ENCODE measurements at regions not wholly inside any gene's neighbourhood (a gene's known extent, or its start where the extent isn't known, plus 50 kb on each side); places are given as distances from the start of the nearest gene placed in this dataset.

GRCh38 chr7:118350260-118350659, 125.8 kb downstream of the ANKRD7 start:
- ATAC-seq (ENCODE audit: low read depth) = no peak
- Histone ChIP-seq H3K4me1 (ENCODE audit: insufficient read depth, poor library complexity, severe bottlenecking) (no peaks in the 10 kb centered on the region), H3K4me3 (ENCODE audit: severe bottlenecking) (no peak overlapping the region)

GRCh38 chr7:118352867-118353453, 128.5 kb downstream of the ANKRD7 start:
- ATAC-seq (ENCODE audit: low read depth) (peak; percentile 52; the same call in 1 of the 3 replicates), DNase-seq (ENCODE audit: low spot score) (no peak)
- Histone ChIP-seq H3K9me3 (ENCODE audit: severe bottlenecking) (peaks cover 3% of the 10 kb centered on the region), H3K4me3 (ENCODE audit: severe bottlenecking) (no peak overlapping the region), H3K27ac (ENCODE audit: poor library complexity, severe bottlenecking) (no peak overlapping the region), H3K36me3 (ENCODE audit: low read depth) (no peaks in the 10 kb centered on the region), H3K4me1 (ENCODE audit: insufficient read depth, poor library complexity, severe bottlenecking) (no peaks in the 10 kb centered on the region), H3K27me3 (ENCODE audit: insufficient read depth, poor library complexity, severe bottlenecking) (no peaks in the 10 kb centered on the region)
- TF ChIP-seq CTCF (IDR thresholded peaks at IDR 0.05; ENCODE audit: poor library complexity, severe bottlenecking) = peak; percentile 63

More at GRCh38 chr7:118350260-118350659, 125.8 kb downstream of the ANKRD7 start:
- DNase-seq (ENCODE audit: low spot score) = no peak
- no peak overlapping the region for H3K27ac ChIP-seq (ENCODE audit: poor library complexity, severe bottlenecking)
- H3K36me3 ChIP-seq (ENCODE audit: low read depth) = no peaks in the 10 kb centered on the region
- H3K27me3 ChIP-seq (ENCODE audit: insufficient read depth, poor library complexity, severe bottlenecking) = no peaks in the 10 kb centered on the region
- H3K9me3 ChIP-seq (ENCODE audit: severe bottlenecking) = no peaks in the 10 kb centered on the region
- no peak for TF ChIP-seq CTCF (IDR thresholded peaks at IDR 0.05; ENCODE audit: poor library complexity, severe bottlenecking)

GRCh38 chr7:118366363-118366762, 141.9 kb downstream of the ANKRD7 start:
- ATAC-seq (ENCODE audit: low read depth) (no peak), DNase-seq (ENCODE audit: low spot score) (no peak)
- H3K36me3 ChIP-seq (ENCODE audit: low read depth) = no peaks in the 10 kb centered on the region
- no peaks in the 10 kb centered on the region for H3K27me3 ChIP-seq (ENCODE audit: insufficient read depth, poor library complexity, severe bottlenecking)
- no peaks in the 10 kb centered on the region for H3K4me1 ChIP-seq (ENCODE audit: insufficient read depth, poor library complexity, severe bottlenecking)
- H3K4me3 ChIP-seq (ENCODE audit: severe bottlenecking) = no peak overlapping the region
- no peak overlapping the region for H3K27ac ChIP-seq (ENCODE audit: poor library complexity, severe bottlenecking)
- H3K9me3 ChIP-seq (ENCODE audit: severe bottlenecking) = no peaks in the 10 kb centered on the region
- TF ChIP-seq CTCF (IDR thresholded peaks at IDR 0.05; ENCODE audit: poor library complexity, severe bottlenecking) = no peak

GRCh38 chr7:118368958-118369357, 144.5 kb downstream of the ANKRD7 start:
- Histone ChIP-seq H3K9me3 (ENCODE audit: severe bottlenecking) (no peaks in the 10 kb centered on the region), H3K27me3 (ENCODE audit: insufficient read depth, poor library complexity, severe bottlenecking) (no peaks in the 10 kb centered on the region), H3K4me1 (ENCODE audit: insufficient read depth, poor library complexity, severe bottlenecking) (no peaks in the 10 kb centered on the region), H3K4me3 (ENCODE audit: severe bottlenecking) (no peak overlapping the region), H3K36me3 (ENCODE audit: low read depth) (no peaks in the 10 kb centered on the region), H3K27ac (ENCODE audit: poor library complexity, severe bottlenecking) (no peak overlapping the region)
- DNase-seq (ENCODE audit: low spot score) (no peak), ATAC-seq (ENCODE audit: low read depth) (no peak)
- no peak for TF ChIP-seq CTCF (IDR thresholded peaks at IDR 0.05; ENCODE audit: poor library complexity, severe bottlenecking)

GRCh38 chr7:118369987-118370386, 145.5 kb downstream of the ANKRD7 start:
- no peaks in the 10 kb centered on the region for H3K36me3 ChIP-seq (ENCODE audit: low read depth)
- no peak for DNase-seq (ENCODE audit: low spot score)
- H3K4me3 ChIP-seq (ENCODE audit: severe bottlenecking) = no peak overlapping the region
- no peak for TF ChIP-seq CTCF (IDR thresholded peaks at IDR 0.05; ENCODE audit: poor library complexity, severe bottlenecking)
- ATAC-seq (ENCODE audit: low read depth) = no peak
- H3K27ac ChIP-seq (ENCODE audit: poor library complexity, severe bottlenecking) = no peak overlapping the region
- no peaks in the 10 kb centered on the region for H3K9me3 ChIP-seq (ENCODE audit: severe bottlenecking)
- no peaks in the 10 kb centered on the region for H3K27me3 ChIP-seq (ENCODE audit: insufficient read depth, poor library complexity, severe bottlenecking)
- H3K4me1 ChIP-seq (ENCODE audit: insufficient read depth, poor library complexity, severe bottlenecking) = no peaks in the 10 kb centered on the region

Data from RWPE2 (cell line).